Fibroblast of skin of left biceps (primary cell): ENCODE measurements at regions not wholly inside any gene's neighbourhood (a gene's known extent, or its start where the extent isn't known, plus 50 kb on each side); places are given as distances from the start of the nearest gene placed in this dataset.
A peak's percentile ranks its signal among the peaks of the same experiment; 100 is the strongest.

Experiments
- DNase-seq, 2 experiments: peaks; one replicate each; pipeline ENCODE4 v3.0.0-alpha.2; 2013; ENCODE audit warnings: low read depth in 2 of 2

DNA sequence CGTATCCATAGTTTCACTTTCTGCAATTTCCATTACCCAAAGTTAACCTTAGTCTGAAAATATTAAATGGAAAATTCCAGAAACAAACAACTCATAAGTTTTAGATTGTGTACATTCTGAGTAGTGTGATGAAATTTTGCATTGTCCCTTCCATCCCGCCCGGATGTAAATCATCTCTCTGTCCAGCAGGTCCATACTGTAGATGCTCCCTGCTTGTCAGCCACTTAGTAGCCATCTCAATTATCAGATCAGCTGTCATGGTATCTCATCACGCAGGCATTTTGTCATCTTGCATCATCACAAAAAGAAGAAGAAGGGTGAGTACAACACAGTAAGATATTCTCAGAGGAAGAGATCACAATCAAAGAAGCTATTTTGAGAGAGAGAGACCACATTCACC, 185.0 kb upstream of the STK17B start:
- DNase-seq: no peak

DNA sequence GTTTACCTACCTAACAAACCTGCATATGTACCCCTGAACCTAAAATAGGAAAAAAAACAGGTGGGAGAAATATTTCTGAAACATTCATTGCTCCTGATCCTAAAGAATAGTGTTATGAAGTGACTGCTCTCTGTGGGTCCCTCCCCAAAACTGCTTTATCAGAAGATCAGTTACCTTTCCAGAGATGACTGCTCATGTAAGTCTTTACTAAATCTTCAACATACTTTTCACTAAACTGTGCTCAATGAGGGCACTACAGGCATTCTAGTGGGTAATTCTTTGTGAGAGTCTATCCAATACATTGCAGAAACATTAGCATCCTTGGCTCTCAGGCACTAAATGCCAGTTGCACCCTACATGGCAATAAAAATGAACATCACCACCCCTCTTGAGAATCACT, 189.3 kb upstream of the STK17B start:
- no peak for DNase-seq

DNA sequence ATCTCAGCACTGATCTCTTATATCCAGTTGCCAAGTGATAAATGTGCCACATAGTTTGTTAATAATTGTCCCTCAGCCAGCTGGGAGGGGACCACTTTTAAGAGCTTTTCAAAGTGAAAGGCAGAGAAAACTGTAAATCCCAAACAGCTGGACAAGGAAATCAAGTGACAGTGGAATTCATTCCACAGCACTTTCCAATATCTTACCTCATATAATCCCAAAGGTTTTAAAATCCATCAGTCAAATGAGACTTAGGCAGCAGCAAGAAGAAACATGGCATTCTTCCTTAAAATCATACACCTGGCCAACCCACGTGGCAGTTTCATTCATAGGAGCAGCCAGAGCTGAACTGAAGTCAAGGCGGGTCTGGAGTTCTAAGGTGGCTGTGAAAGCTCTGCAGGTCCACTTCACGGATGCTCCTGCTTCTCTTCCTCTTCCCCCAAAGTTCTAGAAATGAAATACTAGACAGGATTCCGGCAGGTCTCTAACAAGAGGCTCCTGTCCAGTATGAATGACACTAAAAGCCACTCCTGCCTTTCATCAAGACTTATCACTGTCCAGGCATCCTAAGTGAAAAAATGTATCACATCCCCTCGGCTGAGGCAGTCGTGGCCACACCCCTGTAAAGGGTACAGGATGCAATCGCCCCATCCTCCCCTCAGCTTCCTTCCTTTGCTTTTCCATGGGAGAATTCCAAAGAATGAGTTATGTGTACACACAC, 190.4 kb upstream of the STK17B start:
- DNase-seq: no peak

DNA sequence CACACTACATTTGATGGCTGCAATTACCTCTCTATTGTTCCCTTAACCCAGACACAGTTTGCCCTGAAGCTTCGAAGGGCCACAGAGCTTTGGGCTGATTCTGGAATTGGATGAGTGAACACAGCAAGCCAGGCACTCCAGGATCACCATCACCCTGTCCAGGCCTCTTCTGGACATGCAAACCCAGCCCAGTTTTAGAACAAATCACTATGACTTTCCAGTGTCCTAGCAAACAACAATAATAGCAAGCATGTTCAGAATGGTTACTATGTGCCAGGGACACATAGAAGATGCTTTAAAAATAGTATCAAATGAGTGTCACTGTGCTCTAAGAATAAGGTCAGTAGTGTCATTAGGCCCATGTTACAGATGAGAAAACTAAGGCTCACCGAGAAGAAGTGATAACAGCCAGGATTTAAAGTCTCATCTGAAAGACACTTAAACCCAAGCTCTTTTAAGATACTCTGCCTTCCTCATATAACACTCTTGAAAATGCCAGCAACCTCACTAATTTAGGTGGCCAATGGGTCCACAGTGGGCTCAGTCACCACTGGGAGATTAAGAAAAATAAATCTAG, 191.7 kb upstream of the STK17B start:
- DNase-seq: no peak

DNA sequence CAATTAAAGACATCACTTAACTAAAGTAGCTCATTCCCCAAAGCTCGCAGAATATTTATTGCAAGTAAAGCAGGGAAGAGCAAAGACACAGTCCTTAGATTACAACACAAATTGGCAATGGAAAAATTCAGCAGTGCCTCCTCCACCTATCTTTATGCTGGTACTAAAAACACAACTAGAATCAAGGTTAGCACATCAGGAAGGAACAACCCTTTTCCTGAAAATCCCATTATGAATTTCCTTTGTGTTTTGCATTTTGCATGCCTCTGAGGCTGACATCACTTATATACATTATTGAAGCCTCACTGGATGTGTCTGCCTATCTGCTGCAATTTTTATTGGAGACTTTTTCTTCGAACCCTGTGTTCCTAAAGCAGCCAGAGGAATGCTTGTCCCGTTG, 193.8 kb upstream of the STK17B start:
- DNase-seq: no peak

DNA sequence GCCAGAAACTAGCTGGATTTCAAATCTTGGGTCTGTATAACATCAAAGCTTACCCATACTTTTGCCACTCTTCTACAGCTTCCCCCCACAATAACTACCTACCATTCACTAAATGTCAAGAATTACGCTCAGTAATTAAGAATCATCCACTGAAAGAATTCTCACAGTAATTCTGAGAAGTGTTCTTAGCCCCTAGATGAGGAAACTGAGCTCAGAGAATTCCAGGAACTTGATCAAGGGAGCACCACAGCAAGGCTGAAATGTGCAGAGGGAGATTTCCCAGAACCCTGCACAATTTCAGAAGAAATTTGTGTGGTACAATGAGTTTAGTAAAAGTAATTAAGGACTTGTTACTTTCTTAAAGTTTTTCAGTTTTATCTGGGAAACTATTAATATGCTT, 194.5 kb upstream of the STK17B start:
- no peak for DNase-seq

DNA sequence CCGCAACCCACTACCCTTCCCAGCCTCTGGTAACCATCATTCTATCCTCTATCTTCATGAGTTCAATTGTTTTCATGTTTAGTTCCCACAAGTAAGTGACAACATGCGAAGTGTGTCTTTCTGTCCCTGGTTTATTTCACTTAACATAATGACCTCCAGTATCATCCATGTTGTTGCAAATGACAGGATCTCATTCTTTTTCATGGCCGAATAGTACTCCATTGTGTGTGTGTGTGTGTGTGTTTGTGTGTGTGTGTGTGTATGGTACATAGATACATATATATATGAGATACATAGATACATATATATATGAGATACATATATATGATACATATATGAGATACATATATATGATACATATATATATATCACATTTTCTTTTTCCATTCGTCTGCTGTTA, 196.3 kb upstream of the STK17B start:
- DNase-seq: no peak

DNA sequence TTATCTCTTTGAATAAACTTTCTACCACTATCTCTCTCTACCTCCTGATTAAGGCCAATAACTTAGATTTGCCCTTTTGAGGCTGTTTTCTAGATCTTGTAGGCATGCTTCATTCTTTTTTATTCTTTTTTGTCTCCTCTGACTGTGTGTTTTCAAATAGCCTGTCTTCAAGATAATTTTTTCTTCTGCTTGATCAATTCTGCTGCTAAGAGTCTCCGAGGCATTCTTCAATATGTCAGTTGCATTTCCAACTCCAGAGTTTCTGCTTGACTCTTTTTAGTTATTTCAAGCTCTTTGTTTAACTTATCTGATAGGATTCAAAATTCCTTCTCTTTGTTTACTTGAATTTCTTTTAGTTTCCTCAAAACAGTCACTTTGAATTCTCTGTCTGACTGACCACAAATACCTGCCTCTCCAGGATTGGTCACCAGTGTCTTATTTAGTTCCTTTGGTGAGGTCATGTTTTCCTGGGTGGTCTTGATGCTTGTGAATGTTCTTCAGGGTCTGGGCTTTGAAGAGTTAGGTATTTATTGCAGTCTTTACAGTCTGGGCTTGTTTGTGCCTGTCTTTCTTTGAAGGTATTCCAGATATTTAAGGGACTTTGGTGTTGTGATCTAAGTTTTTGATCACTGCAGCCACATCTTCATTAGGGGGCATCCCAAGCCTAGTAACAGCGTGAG, 197.3 kb upstream of the STK17B start:
- no peak for DNase-seq

DNA sequence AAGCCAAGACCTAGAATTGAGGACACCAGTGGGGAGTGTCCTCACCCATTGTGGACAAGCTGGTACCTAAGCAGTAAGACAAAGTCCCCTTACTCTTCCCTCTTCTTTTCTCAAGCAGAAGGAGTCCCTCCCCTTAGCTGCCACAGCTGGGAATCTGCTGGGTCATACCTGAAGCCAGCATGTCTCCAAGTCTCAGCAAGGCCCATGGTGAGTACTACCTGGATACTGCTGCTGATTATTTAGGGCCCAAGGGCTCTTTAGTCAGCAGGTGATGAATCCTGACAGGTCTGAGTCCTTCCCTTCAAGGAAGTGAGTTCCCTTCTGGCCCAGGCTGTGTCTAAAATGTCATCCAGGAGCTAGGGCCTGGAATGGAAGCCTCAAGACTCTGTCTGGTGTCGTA, 198.6 kb upstream of the STK17B start:
- no peak for DNase-seq

DNA sequence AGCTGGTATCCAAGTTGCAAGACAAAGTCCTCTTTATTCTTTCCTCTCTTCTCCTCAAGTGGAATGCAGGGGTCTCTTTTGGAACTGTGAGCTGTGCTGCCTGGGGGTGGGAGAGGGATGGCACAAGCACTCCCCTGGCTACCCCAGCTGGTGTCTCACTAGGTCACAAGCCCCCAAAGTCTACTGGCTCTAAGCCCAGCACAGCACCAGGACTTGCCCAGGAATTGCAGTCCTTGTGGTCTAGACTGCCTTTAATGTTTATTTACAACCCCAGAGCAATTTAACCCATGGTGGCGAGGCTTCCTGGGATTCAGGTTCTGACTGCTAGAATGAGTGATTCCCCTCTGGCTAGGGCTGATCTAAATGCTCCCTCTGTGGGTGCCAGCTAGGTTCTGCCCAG, 199.0 kb upstream of the STK17B start:
- no peak for DNase-seq

DNA sequence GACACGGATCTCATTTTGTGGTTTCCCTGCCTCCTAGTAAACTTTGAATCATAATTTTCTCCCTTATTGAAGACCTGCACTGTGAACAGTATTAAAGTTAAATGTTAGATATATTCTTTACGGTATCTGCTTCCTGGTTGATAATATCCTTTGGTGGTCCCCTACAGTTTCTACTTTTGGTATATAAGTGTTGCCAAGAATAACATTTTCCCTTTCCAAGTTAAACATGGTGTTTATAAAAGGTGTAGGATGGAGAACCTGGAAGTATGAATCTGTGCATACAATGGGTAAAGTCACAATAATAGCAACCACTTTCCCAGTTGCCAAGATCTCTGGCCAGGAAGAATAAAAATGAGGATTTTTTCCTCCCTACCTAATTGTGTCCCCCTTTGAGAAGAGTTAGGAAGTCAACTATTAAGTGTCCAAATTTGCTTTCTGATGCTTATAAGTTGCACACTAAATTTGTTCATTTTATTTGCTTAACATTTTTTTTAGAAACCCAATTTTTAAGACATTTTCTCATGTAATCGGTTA, 201.0 kb upstream of the STK17B start:
- no peak for DNase-seq

DNA sequence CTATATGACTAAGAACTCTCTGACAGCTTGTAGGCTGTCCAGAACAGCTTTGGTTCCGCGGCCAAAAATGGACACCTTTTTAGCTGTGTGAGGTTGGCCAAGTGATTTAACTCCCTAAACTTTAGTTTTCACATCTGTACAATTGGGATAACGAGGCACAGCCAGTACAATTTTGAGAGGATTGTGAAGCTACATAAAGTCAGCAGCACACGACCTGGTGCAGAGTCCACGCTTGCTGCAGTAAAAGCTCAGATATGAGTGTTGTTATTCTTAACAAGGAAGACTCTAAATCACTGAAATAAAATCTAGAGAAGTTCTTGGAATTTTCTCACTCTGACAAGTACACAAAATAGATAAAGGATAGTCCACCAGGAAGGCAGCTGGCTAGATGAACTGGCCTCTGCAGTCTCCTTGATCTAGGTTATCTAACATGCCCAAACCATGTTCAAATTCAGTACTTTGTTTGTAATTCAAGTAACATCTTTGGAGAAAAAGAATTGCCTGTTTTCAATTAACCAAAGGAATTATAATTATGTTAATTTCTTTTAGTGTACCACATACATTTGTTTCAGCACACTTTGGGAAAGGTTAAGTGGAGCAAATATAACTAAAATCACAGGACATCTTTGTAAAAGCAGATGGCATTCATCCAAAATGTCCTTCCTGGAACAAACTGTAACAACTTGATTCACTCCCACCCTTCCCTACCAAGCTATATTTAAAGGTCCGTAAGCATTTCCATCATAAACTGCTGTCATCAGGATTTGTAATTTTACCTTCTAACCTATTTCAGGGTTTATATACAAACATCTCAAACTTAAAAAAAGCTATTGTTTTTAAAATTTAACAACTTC, 201.7 kb upstream of the STK17B start:
- no peak for DNase-seq

DNA sequence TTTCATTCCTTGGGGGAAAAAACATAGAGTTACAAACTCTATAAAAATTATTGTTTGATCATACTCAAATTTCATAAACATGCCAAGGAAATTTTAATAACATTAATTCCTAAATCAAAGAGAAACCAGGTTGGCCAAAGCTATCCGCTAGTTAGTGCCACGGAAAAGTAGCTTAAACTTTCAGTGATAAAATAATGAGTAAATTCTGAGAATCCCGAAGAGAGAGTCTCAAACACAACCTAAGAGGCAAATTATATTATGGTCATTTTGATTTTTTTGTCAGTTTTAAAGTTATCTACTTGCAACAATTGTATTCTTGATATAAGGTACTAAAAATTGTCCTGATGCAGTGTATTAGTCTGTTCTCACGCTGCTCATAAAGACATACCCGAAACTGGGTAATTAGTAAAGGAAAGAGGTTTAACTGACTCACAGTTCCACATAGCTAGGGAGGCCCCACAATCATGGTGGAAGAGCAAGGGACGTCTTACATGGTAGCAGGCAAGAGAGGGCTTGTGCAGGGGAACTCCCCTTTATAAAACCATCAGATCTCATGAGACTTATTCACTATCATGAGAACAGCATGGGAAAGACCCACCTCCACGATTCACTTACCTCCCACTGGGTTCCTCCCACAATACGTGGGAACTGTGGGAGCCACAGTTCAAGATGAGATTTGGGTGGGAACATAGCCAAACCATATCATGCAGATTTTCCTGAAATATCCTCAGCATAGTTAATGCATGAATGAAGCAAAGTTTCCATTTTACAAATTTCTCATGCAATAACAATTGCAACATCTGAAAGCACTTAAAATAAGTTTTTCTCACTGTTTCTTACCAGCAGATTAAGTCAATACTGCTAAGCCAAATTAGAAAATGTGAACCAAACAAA, 205.9 kb upstream of the STK17B start:
- DNase-seq: peak in 1 of 2 experiments; percentile 57

DNA sequence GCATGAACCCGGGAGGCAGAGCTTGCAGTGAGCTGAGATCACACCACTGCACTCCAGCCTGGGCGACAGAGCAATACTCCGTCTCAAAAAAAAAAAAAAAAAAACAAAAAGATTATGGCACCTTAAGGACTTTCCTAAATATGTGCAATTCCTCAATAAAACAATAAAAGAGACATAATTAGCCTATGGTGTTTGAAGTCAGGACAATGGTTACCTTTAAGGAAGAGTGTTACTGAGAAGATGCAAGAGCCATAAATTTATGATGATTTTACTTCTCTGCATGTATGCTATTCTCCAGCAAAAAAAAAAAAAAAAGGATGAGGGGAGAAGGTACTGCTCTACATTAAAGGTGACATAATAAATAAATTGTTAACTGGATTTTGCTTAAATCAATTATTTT, 208.2 kb upstream of the STK17B start:
- no peak for DNase-seq

DNA sequence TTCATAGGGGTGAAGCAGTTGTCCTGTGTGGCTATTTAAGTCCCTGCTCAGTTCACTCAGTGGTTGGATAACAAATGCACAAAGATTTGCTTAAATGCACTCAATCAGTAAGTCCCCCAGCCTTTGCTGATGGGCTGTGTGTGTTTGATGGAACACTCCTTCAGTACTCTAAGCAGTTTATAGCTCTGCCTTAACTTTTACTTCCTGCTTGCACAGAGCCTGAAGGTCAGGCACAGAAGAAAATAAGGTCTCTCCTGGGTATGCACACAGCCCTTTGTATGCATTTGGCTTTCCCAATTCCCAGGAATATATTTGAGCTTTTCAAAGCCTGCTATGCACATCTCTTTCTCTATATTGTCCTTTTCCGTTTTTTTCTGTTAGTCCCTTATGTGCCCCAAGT, 208.7 kb upstream of the STK17B start:
- no peak for DNase-seq

DNA sequence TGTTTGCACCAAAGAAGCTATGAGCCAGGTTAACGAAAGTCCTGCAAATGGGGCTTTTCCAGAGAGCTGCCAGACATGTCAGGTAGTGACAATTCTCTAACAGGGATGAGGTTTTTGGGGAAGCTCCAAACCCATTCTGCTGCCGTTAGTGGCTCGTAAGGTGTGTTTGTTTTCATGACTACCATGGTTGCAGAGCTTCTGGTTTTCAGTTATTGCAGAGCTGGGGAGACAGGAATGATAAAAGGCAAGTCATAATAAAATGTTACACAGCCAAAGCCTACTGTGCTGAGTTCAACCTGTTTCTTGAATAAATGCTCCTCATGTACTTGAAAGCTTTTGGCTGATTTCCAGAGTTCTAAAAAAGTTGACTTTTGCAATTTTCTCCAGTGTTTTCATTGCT, 209.2 kb upstream of the STK17B start:
- DNase-seq: no peak

DNA sequence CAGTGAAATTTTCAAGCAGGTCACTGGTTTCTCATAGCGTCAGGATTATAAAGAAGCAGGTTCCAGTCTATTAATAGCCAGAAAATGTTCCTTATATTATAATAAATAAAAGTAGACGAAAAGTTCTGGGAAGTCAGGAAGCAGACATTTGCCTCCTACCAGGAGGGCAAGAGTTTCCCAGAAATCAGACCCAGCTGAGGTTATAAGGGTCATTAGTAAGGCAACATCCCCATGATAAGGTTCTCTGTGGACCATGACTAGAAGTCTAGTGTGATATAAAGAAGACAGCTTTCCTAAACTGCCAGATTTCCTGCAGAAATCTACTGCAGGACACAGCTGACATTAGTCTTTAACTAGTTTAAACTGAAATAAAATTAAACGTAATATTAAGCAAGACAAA, 210.1 kb upstream of the STK17B start:
- DNase-seq: no peak

DNA sequence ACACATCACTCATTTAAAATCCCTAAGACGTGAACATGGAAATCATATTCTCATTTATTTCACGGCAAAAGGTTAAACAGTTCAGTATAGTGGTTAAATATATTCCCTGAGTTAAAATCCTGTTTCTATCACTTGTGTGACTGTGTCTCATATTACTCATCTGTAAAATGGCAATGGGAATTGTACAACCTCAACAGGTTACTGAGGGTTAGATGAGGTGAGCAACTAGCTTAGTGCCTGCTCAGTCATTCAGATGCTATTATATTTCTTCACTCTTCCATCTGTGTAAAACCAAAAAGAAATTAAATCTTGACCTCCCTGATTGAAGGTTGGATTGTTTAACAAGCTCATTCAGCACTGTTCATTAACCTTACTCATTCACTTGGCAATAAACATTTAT, 212.4 kb upstream of the STK17B start:
- DNase-seq: no peak

DNA sequence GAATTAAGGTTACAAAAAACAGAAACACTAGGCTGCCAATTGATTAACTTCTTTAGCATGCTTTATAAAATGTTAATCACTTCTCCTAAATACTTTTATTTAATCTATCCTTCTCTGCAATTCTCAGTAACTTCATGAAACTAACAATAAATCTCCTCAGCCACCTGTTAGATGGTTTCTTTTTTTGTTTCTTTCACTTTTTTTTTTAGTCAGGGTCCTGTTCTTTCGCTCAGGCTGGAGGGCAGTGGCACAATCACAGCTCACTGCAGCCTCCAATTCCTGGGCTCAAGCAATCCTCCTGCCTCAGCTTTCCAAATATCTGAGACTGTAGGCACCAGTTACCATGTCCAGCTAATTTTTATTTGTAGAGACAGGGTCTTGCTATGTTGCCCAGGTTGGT, 213.4 kb upstream of the STK17B start:
- DNase-seq: no peak

DNA sequence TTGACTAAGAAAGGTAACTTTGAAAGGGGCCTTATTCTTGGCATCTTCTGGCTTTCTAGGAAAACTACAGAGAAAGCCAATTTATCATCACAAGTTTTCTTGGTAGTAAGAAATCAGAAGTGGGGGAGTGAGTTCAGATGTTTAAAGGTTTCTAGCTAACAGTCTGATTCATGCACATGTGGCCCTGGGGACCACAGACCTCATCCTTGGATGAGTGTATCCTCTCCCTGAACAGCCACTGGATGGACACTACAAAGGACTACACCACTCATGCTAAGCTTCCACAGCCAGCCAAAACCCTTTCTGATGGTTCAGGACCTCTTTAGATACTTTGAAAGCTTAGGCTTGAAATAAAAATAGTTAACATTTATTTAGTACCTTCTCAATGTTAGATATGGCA, 218.3 kb upstream of the STK17B start:
- no peak for DNase-seq
